ENCODE measurements at regions not wholly inside any gene's neighbourhood (a gene's known extent, or its start where the extent isn't known, plus 50 kb on each side); places are given as distances from the start of the nearest gene placed in this dataset.

DNA sequence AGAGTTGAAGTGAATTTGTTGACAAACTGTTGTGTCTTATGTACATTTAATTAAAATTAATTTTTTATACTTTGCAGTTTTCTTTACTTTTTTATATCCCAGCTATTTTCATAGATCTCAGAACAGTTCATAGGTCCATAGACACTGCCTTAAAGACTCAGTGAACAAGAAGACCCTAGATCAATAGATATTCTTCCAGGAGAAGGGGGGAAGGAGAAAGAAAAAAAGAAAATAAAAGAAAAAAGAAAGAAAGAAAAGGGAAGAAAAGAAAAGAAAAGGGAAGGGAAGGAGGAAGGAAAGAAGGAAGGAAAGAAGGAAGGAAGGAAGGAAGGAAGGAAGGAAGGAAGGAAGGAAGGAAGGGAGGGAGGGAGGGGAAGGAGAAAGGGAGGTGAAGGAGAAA lies 130.8 kb downstream of the MAFB start:
- no peak for DNase-seq (ENCODE audit: low spot score)
- in situ Hi-C loops (cut with HindIII; ENCODE audit: low sequenced_read_pairs), result no loop called here

- in situ Hi-C loops (cut with HindIII; ENCODE audit: low sequenced_read_pairs), result no loop called here
- no peak for DNase-seq (ENCODE audit: low spot score)
Observed at GRCh38 chr20:40551125-40551530, 137.9 kb downstream of the MAFB start.

DNA sequence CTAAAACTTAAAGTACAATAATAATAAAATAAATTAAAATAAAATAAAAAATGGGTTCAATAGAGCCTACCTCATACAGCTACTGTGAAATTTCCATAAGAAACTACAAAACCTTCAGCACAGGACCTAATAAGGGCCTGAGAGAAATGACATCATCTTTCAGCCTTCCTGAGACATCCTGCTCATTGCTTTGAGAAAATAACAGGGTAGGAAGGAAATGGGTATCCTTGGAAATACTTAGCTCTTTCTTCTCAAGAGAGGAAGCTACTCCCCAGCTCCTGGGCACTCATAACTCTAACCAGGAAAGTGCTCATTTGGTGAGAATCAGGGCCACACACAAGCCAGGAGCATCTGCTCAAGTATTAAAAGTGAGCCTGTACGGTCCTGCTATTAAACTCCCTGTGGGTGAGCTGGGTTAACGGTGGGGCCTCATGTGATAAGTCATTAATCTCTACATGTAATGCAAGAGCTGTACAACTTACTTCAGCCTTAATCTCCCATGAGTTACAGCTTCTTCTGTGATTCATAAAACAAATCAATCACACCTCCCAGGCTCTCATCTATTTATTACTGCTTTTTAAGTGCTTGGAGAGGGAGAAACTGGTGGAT lies 141.4 kb downstream of the MAFB start:
- in situ Hi-C loops (cut with HindIII; ENCODE audit: low sequenced_read_pairs), result no loop called here

GRCh38 chr20:40545478-40545877 lies 143.6 kb downstream of the MAFB start:
- no peak for DNase-seq (ENCODE audit: low spot score)

More for the DNA sequence above, 141.4 kb downstream of the MAFB start:
- no peak for DNase-seq (ENCODE audit: low spot score)

GRCh38 chr20:40542065-40542464 lies 147.0 kb downstream of the MAFB start:
- in situ Hi-C loops (cut with HindIII; ENCODE audit: low sequenced_read_pairs), result no loop called here
- DNase-seq (ENCODE audit: low spot score), result no peak

More at GRCh38 chr20:40545478-40545877, 143.6 kb downstream of the MAFB start:
- in situ Hi-C loops (cut with HindIII; ENCODE audit: low sequenced_read_pairs), result no loop called here

GRCh38 chr20:40540166-40540565 lies 148.9 kb downstream of the MAFB start:
- DNase-seq (ENCODE audit: low spot score), result no peak
- in situ Hi-C loops (cut with HindIII; ENCODE audit: low sequenced_read_pairs), result no loop called here

GRCh38 chr20:40538131-40538530 lies 150.9 kb downstream of the MAFB start:
- no peak for DNase-seq (ENCODE audit: low spot score)
- in situ Hi-C loops (cut with HindIII; ENCODE audit: low sequenced_read_pairs), result no loop called here

DNA sequence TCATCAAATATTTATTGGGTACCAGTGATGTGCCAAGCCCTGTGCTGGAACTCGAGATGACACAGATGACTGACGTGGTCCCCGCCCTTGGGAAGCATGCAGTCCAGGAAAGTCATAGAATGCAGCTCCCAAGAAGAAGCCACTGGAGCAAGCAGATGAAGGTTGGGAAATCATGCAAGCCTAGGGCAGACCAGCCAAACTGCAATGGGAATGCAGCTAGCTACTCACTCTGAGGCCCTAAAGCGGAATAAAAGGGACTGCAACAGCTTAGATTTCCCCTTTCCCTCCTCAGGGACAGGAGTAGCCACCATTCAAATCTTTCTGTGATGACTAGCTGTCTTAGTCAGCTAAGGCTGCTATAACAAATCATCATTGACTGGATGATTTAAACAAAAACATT lies 152.2 kb downstream of the MAFB start:
- DNase-seq (ENCODE audit: low spot score), result no peak
- in situ Hi-C loops (cut with HindIII; ENCODE audit: low sequenced_read_pairs), result no loop called here

DNA sequence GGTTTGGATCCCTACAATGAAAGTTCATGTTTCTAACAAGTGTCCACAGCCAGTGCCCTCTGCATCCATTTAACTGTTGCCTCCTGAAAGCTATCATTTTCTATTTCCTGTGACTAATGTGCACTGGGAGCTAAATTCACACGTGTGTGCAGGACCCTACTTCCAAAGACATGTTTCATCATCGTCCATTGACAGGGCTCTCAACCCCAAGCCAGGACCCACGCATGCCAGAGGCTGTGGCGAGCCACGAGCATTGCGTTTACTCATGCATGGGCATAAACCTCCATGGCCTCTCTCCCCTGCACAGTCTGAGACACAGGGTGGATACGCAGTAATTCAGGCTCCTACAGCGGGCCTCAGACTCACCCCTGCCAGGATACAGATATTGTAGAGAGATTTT lies 153.2 kb downstream of the MAFB start:
- in situ Hi-C loops (cut with HindIII; ENCODE audit: low sequenced_read_pairs), result no loop called here
- no peak for DNase-seq (ENCODE audit: low spot score)

- DNase-seq (ENCODE audit: low spot score), result no peak
- in situ Hi-C loops (cut with HindIII; ENCODE audit: low sequenced_read_pairs), result no loop called here
Observed at GRCh38 chr20:40532103-40532502, 156.9 kb downstream of the MAFB start.

DNA sequence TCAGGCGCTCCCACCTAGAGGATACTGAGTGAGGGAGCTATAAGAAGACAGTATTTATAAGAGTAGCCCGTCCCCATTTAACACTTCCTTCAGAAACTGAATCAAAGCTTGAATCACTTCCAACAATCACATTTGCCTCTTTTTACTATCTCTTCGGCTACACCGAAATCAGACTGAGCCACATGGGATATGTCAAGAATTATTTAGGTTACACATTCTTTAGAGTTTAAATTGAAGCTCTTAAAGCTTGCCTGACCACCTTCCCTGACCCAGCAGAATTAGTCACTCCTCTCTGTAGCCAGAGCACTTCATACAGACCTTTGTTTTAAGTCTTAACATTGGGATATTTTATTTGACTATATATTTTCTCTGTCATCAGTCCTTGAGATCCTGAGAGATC lies 163.7 kb downstream of the MAFB start:
- no peak for DNase-seq (ENCODE audit: low spot score)
- in situ Hi-C loops (cut with HindIII; ENCODE audit: low sequenced_read_pairs), result no loop called here

- in situ Hi-C loops (cut with HindIII; ENCODE audit: low sequenced_read_pairs), result no loop called here
- DNase-seq (ENCODE audit: low spot score), result no peak
Observed at GRCh38 chr20:40524071-40524470, 165.0 kb downstream of the MAFB start.

DNA sequence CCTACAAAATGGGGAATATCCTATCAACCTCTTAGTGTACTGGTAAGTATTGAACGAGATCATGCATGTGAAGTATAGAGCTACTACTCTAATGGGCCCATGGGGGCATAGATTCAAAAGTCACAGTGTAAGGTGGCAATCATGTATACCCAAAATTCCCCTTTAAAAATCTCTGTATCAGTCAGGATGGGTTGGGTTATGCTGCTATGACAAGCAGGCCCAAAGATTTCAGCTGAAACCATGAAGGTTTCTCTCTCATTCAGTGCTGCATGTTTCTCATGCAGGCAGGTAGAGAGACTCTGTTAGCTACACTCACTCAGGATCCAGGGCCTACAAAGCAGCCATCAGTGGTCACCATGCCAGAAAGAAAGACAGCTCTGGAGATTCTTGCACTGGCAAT lies 166.6 kb downstream of the MAFB start:
- in situ Hi-C loops (cut with HindIII; ENCODE audit: low sequenced_read_pairs), result no loop called here

DNA sequence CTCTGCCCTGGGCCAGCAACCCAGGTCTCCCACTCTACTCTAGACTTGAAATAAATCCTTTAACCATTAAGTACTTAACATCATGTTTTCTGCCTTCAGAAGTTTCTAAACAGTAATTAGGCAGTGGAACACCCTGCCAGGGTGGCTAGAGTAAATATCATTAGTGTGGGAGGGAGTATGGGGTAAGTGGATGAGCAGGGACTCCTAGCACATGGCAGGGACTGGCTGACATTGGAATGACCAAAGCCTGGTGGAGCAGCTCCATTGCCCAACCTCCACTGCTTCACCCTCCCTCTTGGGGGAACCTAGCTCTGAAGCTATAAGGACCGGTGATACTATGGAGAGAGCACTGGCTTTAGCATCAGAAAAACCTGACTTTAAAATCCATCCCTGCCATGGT lies 167.1 kb downstream of the MAFB start:
- in situ Hi-C loops (cut with HindIII; ENCODE audit: low sequenced_read_pairs), result no loop called here

More for the DNA sequence above, 166.6 kb downstream of the MAFB start:
- no peak for DNase-seq (ENCODE audit: low spot score)

DNA sequence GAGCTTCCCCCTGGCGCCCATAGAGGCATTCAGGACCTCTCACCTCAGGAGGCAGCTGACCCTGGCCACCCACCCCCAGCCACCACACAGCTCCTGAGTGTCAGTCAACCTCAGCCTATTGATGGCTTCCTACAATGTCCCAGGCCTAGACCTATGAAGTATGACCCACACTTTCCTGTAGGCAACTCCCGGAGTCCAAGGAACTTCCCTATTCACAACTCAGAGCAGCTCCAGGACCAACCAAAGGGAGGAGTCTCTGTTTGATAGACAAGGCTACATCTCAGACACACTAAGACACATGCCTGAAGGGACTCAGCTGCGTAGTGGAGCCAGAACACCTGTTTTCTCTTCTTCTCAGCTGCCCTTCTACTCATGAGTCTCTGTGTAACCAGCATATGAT lies 169.1 kb downstream of the MAFB start:
- in situ Hi-C loops (cut with HindIII; ENCODE audit: low sequenced_read_pairs), result no loop called here
- DNase-seq (ENCODE audit: low spot score), result no peak

More for the DNA sequence above, 167.1 kb downstream of the MAFB start:
- DNase-seq (ENCODE audit: low spot score), result no peak

DNA sequence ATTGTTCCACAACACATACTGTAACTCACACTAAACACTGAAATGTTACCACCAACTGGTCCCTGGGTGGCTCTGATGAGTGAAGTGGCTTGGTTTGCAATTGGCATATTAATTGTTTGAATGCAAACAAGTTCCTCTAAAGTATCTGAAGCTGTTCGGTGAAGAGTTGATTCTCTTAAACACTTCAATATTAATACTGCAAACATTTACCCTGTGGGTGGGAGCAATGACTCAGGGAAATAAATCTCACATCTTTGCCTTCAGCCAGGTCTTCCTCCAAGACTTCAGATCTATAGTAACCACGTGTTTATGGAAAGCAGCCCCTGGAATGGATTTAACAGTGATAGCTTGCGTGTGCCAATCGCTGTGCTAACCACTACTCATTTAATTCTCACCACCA lies 176.0 kb downstream of the MAFB start:
- no peak for DNase-seq (ENCODE audit: low spot score)
- in situ Hi-C loops (cut with HindIII; ENCODE audit: low sequenced_read_pairs), result no loop called here

- no peak for DNase-seq (ENCODE audit: low spot score)
- in situ Hi-C loops (cut with HindIII; ENCODE audit: low sequenced_read_pairs), result no loop called here
Observed at GRCh38 chr20:40512591-40512990, 176.4 kb downstream of the MAFB start.

GRCh38 chr20:40511478-40511877 lies 177.6 kb downstream of the MAFB start:
- in situ Hi-C loops (cut with HindIII; ENCODE audit: low sequenced_read_pairs), result no loop called here
- DNase-seq (ENCODE audit: low spot score), result no peak

DNA sequence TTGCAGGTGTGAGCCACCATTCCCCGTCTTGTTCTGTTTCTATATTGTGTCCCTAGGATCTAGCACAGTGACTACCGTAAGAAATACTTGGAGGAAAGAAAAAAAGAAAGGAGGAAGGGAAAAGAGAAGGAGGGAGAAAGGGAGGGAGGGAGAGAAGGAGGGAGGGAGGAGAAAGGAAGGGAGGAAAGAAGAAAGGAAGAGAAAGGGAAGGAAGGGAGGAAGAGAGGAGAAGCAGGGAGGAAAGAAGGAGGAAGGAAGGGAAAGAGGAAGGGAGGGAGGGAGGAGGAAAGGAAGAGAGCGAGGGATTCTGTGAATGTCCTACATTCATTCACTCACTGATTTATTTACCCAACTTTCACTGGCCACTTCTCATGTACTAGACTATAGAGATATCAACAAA lies 178.4 kb downstream of the MAFB start:
- in situ Hi-C loops (cut with HindIII; ENCODE audit: low sequenced_read_pairs), result no loop called here
- DNase-seq (ENCODE audit: low spot score), result no peak

DNA sequence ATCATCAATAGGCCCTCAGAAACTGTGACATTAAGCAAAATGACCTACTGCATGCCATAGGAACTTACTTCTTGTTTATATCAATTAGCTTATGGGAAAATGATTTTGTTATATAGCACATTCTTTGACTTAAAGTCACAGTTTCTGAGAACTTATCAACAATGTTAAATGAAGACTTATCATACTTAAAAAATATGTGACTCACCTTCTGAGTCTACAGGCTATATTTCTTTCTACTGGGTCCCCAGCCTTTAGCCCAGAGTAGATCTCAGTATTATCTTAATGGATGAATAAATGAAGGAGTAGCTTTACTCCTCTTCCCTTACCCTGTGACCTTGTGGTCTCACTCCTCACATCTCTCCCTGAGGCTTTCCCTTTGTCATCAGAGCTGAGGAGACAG lies 180.2 kb downstream of the MAFB start:
- in situ Hi-C loops (cut with HindIII; ENCODE audit: low sequenced_read_pairs), result no loop called here
- DNase-seq (ENCODE audit: low spot score), result no peak

DNA sequence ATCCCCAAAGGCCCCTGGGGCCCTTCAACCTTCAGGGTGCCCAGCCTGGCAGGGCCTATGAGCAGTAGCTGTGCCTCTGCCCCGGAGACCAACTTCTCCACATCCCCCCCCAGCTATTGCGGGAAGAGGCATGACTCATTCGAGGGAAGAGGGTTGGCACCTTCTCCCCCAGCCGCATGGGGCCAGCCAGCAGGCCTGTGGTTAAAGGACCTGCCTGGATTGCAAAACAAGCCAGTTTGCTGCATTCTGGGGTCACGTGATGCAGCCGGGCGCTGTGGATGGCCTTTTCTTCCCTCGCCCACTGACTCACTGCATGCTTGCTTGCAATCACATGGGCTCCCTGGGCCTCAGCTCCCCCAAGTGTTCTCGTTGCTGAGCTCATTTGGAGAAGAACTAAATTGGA lies 182.5 kb downstream of the MAFB start:
- DNase-seq (ENCODE audit: low spot score), result peak; percentile 3
- in situ Hi-C loops (cut with HindIII; ENCODE audit: low sequenced_read_pairs), result no loop called here

- in situ Hi-C loops (cut with HindIII; ENCODE audit: low sequenced_read_pairs), result no loop called here
- DNase-seq (ENCODE audit: low spot score), result no peak
Observed at GRCh38 chr20:40503119-40503518, 185.9 kb downstream of the MAFB start.

Measured in G401 (cell line).